Activated T-cell treated with anti-CD3 and anti-CD28 coated beads for 4 hours (primary cell): ENCODE measurements at regions not wholly inside any gene's neighbourhood (a gene's known extent, or its start where the extent isn't known, plus 50 kb on each side); places are given as distances from the start of the nearest gene placed in this dataset.

Experiments used
- DNase-seq: peaks from one replicate; pipeline ENCODE4 v3.0.0-alpha.2; 2020

GRCh38 chr14:104292084-104292970, 153.9 kb downstream of the KIF26A start:
- DNase-seq, result no peak

GRCh38 chr14:104293231-104293841, 154.9 kb downstream of the KIF26A start:
- no peak for DNase-seq

GRCh38 chr14:104293851-104294627, 155.7 kb downstream of the KIF26A start:
- no peak for DNase-seq

GRCh38 chr14:104294628-104294982, 156.2 kb downstream of the KIF26A start:
- DNase-seq, result no peak

GRCh38 chr14:104294983-104295680, 156.7 kb downstream of the KIF26A start:
- DNase-seq, result no peak

GRCh38 chr14:104295681-104296387, 157.4 kb downstream of the KIF26A start:
- no peak for DNase-seq

- no peak for DNase-seq
Observed at GRCh38 chr14:104296388-104297312, 158.3 kb downstream of the KIF26A start.

- no peak for DNase-seq
Observed at GRCh38 chr14:104297313-104297704, 158.9 kb downstream of the KIF26A start.

- no peak for DNase-seq
Observed at GRCh38 chr14:104297721-104298401, 159.5 kb downstream of the KIF26A start.

- no peak for DNase-seq
Observed at GRCh38 chr14:104298458-104298857, 160.1 kb downstream of the KIF26A start.

GRCh38 chr14:104299993-104300761, 161.8 kb downstream of the KIF26A start:
- no peak for DNase-seq

- no peak for DNase-seq
Observed at GRCh38 chr14:104301731-104302460, 163.5 kb downstream of the KIF26A start.

- no peak for DNase-seq
Observed at GRCh38 chr14:104302794-104303405, 164.5 kb downstream of the KIF26A start.

GRCh38 chr14:104303705-104304425, 165.5 kb downstream of the KIF26A start:
- DNase-seq, result no peak

GRCh38 chr14:104304451-104305351, 166.3 kb downstream of the KIF26A start:
- DNase-seq, result no peak

- DNase-seq, result no peak
Observed at GRCh38 chr14:104305511-104306449, 167.4 kb downstream of the KIF26A start.
